SK-N-SH (cell line): ENCODE measurements at regions not wholly inside any gene's neighbourhood (a gene's known extent, or its start where the extent isn't known, plus 50 kb on each side); places are given as distances from the start of the nearest gene placed in this dataset.

Experiments used
- CTCF ChIA-PET: fragments of 300-600, 350-600 bp; formaldehyde crosslinking; extraction: SDS; loops from one replicate; lab custom pipeline; 2021; lab: Yijun Ruan, JAX
- POLR2A ChIA-PET: fragments of 350-600 bp; sonication (Branson Sonifier 250); formaldehyde crosslinking; extraction: SDS; loops from one replicate; lab custom pipeline; 2020; ENCODE audit warnings: antibody characterized with exemption, inconsistent platforms; lab: Yijun Ruan, JAX
- DNase-seq: peaks from one replicate; pipeline ENCODE4 v3.0.0; 2012
- H2AFZ ChIP-seq: fragments of 200-600 bp; sonication (generic); 2 replicates; pipeline ENCODE4 v1.8.1; 2016; ENCODE audit warnings: antibody characterized with exemption, mild to moderate bottlenecking, low read depth
- H3F3A ChIP-seq: fragments of 200-600 bp; sonication (generic); replicated peaks from 2 replicates; pipeline ENCODE3; 2016; ENCODE audit warnings: antibody characterized with exemption, mild to moderate bottlenecking; ENCODE audit not compliant: insufficient read depth
- H3K27ac ChIP-seq, 2 experiments: fragments of 200-500 bp in 1 of 2; fragments of 200-600 bp in 1 of 2; sonication (Bioruptor generic) in 1 of 2; sonication (generic), shearing (Covaris generic) in 1 of 2; 2 replicates each; pipeline versions ENCODE4 v1.5.1 to v1.6.1; 2014 to 2016; ENCODE audit warnings: low read depth in 2 of 2, inconsistent platforms in 1 of 2, low read length in 1 of 2, mild to moderate bottlenecking in 1 of 2, mixed read lengths in 1 of 2
- H3K27me3 ChIP-seq: fragments of 200-600 bp; sonication (generic), shearing (Covaris generic); 2 replicates; pipeline ENCODE4 v1.6.1; 2016; ENCODE audit warnings: mixed run types; ENCODE audit not compliant: insufficient read depth
- H3K36me3 ChIP-seq, 2 experiments: fragments of 200-500 bp in 1 of 2; fragments of 200-600 bp in 1 of 2; sonication (Bioruptor generic) in 1 of 2; sonication (generic) in 1 of 2; replicated peaks in 1 of 2; 2 replicates each; pipeline versions ENCODE3 to v1.5.1; 2014 to 2016; ENCODE audit warnings: low read length in 1 of 2, mild to moderate bottlenecking in 1 of 2; ENCODE audit not compliant: insufficient read depth in 2 of 2, control insufficient read depth in 1 of 2
- H3K4me1 ChIP-seq, 2 experiments: fragments of 200-500 bp in 1 of 2; fragments of 200-600 bp in 1 of 2; sonication (Bioruptor generic) in 1 of 2; sonication (generic), shearing (Covaris generic) in 1 of 2; 2 replicates each; pipeline versions ENCODE4 v1.5.1 to v1.6.1; 2014 to 2016; ENCODE audit warnings: low read depth in 1 of 2, low read length in 1 of 2, mixed run types in 1 of 2; ENCODE audit not compliant: insufficient read depth in 2 of 2, control insufficient read depth in 1 of 2
- H3K4me2 ChIP-seq: fragments of 200-600 bp; sonication (generic), shearing (Covaris generic); 2 replicates; pipeline ENCODE4 v1.6.1; 2017; ENCODE audit warnings: mixed run types
- H3K4me3 ChIP-seq, 2 experiments: fragments of 200-500 bp in 1 of 2; fragments of 200-600 bp in 1 of 2; sonication (Bioruptor generic) in 1 of 2; sonication (generic), shearing (Covaris generic) in 1 of 2; 2 replicates each; pipeline versions ENCODE4 v1.5.1 to v1.8.1; 2014 to 2016; ENCODE audit warnings: low read depth in 2 of 2, inconsistent platforms in 1 of 2, low read length in 1 of 2, mild to moderate bottlenecking in 1 of 2, mixed read lengths in 1 of 2, moderate library complexity in 1 of 2
- H3K79me2 ChIP-seq: fragments of 200-600 bp; sonication (generic); 2 replicates; pipeline ENCODE4 v1.8.1; 2017; ENCODE audit warnings: mild to moderate bottlenecking; ENCODE audit not compliant: insufficient read depth
- H3K9ac ChIP-seq: fragments of 200-600 bp; sonication (generic); 2 replicates; pipeline ENCODE4 v1.6.1; 2017; ENCODE audit warnings: mixed run types
- H3K9me2 ChIP-seq: fragments of 200-600 bp; sonication (generic); 2 replicates; pipeline ENCODE4 v1.6.1; 2017; ENCODE audit warnings: mixed run types
- H3K9me3 ChIP-seq: fragments of 200-600 bp; sonication (generic); 2 replicates; pipeline ENCODE4 v1.6.1; 2017; ENCODE audit warnings: mixed run types, mild to moderate bottlenecking, moderate library complexity
- H4K20me1 ChIP-seq: fragments of 200-600 bp; sonication (generic); 2 replicates; pipeline ENCODE4 v1.6.1; 2017; ENCODE audit warnings: mild to moderate bottlenecking, mixed run types; ENCODE audit not compliant: insufficient read depth
- ELF1 ChIP-seq: IDR thresholded peaks from 2 replicates; pipeline ENCODE4 v1.4.0; 2012
- EP300 ChIP-seq, 2 experiments: IDR thresholded peaks; 2 replicates each; pipeline versions ENCODE4 v1.4.0 to v1.6.1; 2012; ENCODE audit warnings: borderline replicate concordance in 1 of 2, low read depth in 1 of 2, low read length in 1 of 2
- FOSL2 ChIP-seq: IDR thresholded peaks from 2 replicates; pipeline ENCODE4 v1.4.0; 2012; ENCODE audit warnings: low read depth, mild to moderate bottlenecking, moderate library complexity, borderline replicate concordance
- FOXJ3 ChIP-seq: sonication (generic); formaldehyde crosslinking; IDR thresholded peaks from 2 replicates; pipeline ENCODE4 v1.5.1; 2020; ENCODE audit warnings: mild to moderate bottlenecking, missing genetic modification reagents
- GABPA ChIP-seq: IDR thresholded peaks from 2 replicates; pipeline ENCODE4 v1.4.0; 2012; ENCODE audit warnings: low read depth, mild to moderate bottlenecking
- JUND ChIP-seq: IDR thresholded peaks from 2 replicates; pipeline ENCODE4 v1.4.0; 2012
- MXI1 ChIP-seq: IDR thresholded peaks from 2 replicates; pipeline ENCODE4 v1.6.1; 2012; ENCODE audit warnings: mild to moderate bottlenecking, low read depth, low read length, improper control_type of control experiment
- NRF1 ChIP-seq: IDR thresholded peaks from 2 replicates; pipeline ENCODE4 v1.6.1; 2012; ENCODE audit warnings: low read depth, mild to moderate bottlenecking, low read length
- RAD21 ChIP-seq: IDR thresholded peaks from 2 replicates; pipeline ENCODE4 v1.6.1; 2012; ENCODE audit warnings: mild to moderate bottlenecking, low read length
- SIN3A ChIP-seq: IDR thresholded peaks from 2 replicates; pipeline ENCODE4 v1.6.1; 2012; ENCODE audit warnings: low read depth, mild to moderate bottlenecking, low read length, moderate library complexity, borderline replicate concordance
- SMC3 ChIP-seq: IDR thresholded peaks from 2 replicates; pipeline ENCODE4 v1.6.1; 2012; ENCODE audit warnings: low read depth, low read length, improper control_type of control experiment
- TAF1 ChIP-seq: IDR thresholded peaks from 2 replicates; pipeline ENCODE4 v1.6.1; 2012; ENCODE audit warnings: low read depth, mild to moderate bottlenecking, low read length, moderate library complexity, borderline replicate concordance
- TCF12 ChIP-seq: IDR thresholded peaks from 2 replicates; pipeline ENCODE4 v1.4.0; 2012
- TEAD4 ChIP-seq: IDR thresholded peaks from 2 replicates; pipeline ENCODE4 v1.4.0; 2012; ENCODE audit warnings: mild to moderate bottlenecking, borderline replicate concordance; ENCODE audit not compliant: insufficient read depth
- YY1 ChIP-seq: IDR thresholded peaks from 2 replicates; pipeline ENCODE4 v1.4.0; 2012; ENCODE audit warnings: low read depth, mild to moderate bottlenecking
- WGBS: methylation state at CpG from one replicate; pipeline ENCODE4 v1.1.6; 2017; ENCODE audit warnings: low lambda C conversion rate; 5-methylcytosine and 5-hydroxymethylcytosine counted together
- TF ChIP-seq, protein P1 (sequence below): IDR thresholded peaks from 2 replicates; pipeline ENCODE4 v1.4.0; 2012; ENCODE audit warnings: low read depth, borderline replicate concordance
- TF ChIP-seq, protein P2 (sequence below): fragments of 150-350 bp; IDR thresholded peaks from 2 replicates; pipeline ENCODE4 v1.6.1; 2017; ENCODE audit warnings: antibody characterized with exemption, low read length, low read depth, borderline replicate concordance
- TF ChIP-seq, protein P3 (sequence below): IDR thresholded peaks from 2 replicates; pipeline ENCODE4 v1.4.0; 2012; ENCODE audit warnings: low read depth
- TF ChIP-seq, protein P4 (sequence below): fragments of 150-350 bp; IDR thresholded peaks from 2 replicates; pipeline ENCODE4 v1.6.1; 2016; ENCODE audit warnings: mild to moderate bottlenecking, low read depth, low read length
- TF ChIP-seq, protein P5 (sequence below): IDR thresholded peaks from 2 replicates; pipeline ENCODE4 v1.6.1; 2012; ENCODE audit warnings: mild to moderate bottlenecking, low read depth, low read length, moderate library complexity
- TF ChIP-seq, protein P6 (sequence below): fragments of 200-600 bp; sonication (generic); IDR thresholded peaks from 2 replicates; pipeline ENCODE4 v1.6.1; 2017; ENCODE audit warnings: antibody characterized with exemption, mild to moderate bottlenecking, moderate library complexity

DNA sequence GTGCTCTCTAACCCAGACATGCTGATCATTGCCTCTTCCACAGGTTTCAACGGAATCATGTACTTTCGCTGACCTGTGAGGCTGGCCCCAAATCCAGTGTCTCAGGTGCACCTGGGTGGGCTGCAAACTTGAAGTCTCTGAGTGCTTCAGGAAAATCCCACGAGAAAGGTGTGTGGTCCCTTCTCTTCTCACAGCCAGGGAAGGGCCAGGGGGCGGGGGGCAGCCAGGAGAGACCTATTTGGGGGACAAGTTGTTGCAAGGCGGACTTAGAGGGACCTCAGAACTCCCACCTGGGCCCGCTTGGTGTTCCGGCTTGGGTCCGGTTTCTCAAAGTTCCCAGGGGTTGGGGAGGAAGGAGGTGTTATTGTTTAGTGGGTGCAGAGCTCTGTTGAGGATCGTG lies 80.0 kb downstream of the HMX1 start (continued):
- TF ChIP-seq, protein P1, sequence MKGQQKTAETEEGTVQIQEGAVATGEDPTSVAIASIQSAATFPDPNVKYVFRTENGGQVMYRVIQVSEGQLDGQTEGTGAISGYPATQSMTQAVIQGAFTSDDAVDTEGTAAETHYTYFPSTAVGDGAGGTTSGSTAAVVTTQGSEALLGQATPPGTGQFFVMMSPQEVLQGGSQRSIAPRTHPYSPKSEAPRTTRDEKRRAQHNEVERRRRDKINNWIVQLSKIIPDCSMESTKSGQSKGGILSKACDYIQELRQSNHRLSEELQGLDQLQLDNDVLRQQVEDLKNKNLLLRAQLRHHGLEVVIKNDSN: no peak
- no peak for TF ChIP-seq EP300 (IDR thresholded peaks at IDR 0.05; ENCODE audit: borderline replicate concordance in 1 of 2, low read depth in 1 of 2, low read length in 1 of 2)
- TF ChIP-seq GABPA: no peak
- TF ChIP-seq MXI1: no peak
- TF ChIP-seq, protein P2, sequence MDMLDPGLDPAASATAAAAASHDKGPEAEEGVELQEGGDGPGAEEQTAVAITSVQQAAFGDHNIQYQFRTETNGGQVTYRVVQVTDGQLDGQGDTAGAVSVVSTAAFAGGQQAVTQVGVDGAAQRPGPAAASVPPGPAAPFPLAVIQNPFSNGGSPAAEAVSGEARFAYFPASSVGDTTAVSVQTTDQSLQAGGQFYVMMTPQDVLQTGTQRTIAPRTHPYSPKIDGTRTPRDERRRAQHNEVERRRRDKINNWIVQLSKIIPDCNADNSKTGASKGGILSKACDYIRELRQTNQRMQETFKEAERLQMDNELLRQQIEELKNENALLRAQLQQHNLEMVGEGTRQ: no peak
- TF ChIP-seq, protein P3, sequence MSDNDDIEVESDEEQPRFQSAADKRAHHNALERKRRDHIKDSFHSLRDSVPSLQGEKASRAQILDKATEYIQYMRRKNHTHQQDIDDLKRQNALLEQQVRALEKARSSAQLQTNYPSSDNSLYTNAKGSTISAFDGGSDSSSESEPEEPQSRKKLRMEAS: no peak
- TF ChIP-seq TEAD4: no peak
- no peak for TF ChIP-seq RAD21
- no peak for TF ChIP-seq SMC3

DNA sequence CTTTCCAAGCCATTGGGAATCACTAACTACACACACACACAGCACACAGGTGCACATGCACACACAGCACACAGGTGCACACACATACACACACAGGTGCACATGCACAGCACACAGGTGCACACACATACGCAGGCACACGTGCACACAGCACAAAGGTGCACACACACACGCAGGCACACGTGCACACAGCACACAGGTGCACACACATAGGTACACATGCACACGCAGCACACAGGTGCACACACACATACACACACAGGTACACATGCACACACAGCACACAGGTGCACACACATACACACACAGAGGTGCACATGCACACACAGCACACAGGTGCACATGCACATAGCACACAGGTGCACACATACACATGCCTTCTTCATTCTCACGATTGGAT lies 80.9 kb downstream of the HMX1 start:
- H4K20me1 ChIP-seq: no peaks in the 10 kb centered on the region
- H3K9ac ChIP-seq: no peak overlapping the region
- no peaks in the 10 kb centered on the region for H3K36me3 ChIP-seq
- H3K9me2 ChIP-seq: no peaks in the 10 kb centered on the region
- 62% methylated on average over 4 of the region's 6 CpGs for WGBS
- H3K4me3 ChIP-seq: no peak overlapping the region
- H3K27me3 ChIP-seq: no peaks in the 10 kb centered on the region
- H3K27ac ChIP-seq: no peak overlapping the region
- peaks cover 0 to 36% of the 10 kb centered on the region in 2 experiments; a peak in 1 of 4 replicates for H3K4me1 ChIP-seq
- DNase-seq: no peak
- no peaks in the 10 kb centered on the region for H3K9me3 ChIP-seq
- ChIA-PET POLR2A (no interaction called here), CTCF (interaction anchor here (1.2 kb wide), 1 partner anchor 11 kb away, joined by 4 read pairs; no protein-coding TSS in a partner anchor)
- H3F3A ChIP-seq: no peaks in the 10 kb centered on the region
- TF ChIP-seq SMC3: no peak
- no peak for TF ChIP-seq MXI1
- TF ChIP-seq TCF12: no peak
- TF ChIP-seq EP300 (IDR thresholded peaks at IDR 0.05; ENCODE audit: borderline replicate concordance in 1 of 2, low read depth in 1 of 2, low read length in 1 of 2): no peak
- no peak for TF ChIP-seq SIN3A
- TF ChIP-seq ELF1: no peak
- TF ChIP-seq, protein P4, sequence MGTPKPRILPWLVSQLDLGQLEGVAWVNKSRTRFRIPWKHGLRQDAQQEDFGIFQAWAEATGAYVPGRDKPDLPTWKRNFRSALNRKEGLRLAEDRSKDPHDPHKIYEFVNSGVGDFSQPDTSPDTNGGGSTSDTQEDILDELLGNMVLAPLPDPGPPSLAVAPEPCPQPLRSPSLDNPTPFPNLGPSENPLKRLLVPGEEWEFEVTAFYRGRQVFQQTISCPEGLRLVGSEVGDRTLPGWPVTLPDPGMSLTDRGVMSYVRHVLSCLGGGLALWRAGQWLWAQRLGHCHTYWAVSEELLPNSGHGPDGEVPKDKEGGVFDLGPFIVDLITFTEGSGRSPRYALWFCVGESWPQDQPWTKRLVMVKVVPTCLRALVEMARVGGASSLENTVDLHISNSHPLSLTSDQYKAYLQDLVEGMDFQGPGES: no peak
- TF ChIP-seq, protein P3: no peak
- TF ChIP-seq, protein P5, sequence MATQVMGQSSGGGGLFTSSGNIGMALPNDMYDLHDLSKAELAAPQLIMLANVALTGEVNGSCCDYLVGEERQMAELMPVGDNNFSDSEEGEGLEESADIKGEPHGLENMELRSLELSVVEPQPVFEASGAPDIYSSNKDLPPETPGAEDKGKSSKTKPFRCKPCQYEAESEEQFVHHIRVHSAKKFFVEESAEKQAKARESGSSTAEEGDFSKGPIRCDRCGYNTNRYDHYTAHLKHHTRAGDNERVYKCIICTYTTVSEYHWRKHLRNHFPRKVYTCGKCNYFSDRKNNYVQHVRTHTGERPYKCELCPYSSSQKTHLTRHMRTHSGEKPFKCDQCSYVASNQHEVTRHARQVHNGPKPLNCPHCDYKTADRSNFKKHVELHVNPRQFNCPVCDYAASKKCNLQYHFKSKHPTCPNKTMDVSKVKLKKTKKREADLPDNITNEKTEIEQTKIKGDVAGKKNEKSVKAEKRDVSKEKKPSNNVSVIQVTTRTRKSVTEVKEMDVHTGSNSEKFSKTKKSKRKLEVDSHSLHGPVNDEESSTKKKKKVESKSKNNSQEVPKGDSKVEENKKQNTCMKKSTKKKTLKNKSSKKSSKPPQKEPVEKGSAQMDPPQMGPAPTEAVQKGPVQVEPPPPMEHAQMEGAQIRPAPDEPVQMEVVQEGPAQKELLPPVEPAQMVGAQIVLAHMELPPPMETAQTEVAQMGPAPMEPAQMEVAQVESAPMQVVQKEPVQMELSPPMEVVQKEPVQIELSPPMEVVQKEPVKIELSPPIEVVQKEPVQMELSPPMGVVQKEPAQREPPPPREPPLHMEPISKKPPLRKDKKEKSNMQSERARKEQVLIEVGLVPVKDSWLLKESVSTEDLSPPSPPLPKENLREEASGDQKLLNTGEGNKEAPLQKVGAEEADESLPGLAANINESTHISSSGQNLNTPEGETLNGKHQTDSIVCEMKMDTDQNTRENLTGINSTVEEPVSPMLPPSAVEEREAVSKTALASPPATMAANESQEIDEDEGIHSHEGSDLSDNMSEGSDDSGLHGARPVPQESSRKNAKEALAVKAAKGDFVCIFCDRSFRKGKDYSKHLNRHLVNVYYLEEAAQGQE: no peak
- no peak for TF ChIP-seq TAF1
- TF ChIP-seq TEAD4: no peak
- TF ChIP-seq FOSL2: no peak
- no peak for TF ChIP-seq FOXJ3
- TF ChIP-seq, protein P6, sequence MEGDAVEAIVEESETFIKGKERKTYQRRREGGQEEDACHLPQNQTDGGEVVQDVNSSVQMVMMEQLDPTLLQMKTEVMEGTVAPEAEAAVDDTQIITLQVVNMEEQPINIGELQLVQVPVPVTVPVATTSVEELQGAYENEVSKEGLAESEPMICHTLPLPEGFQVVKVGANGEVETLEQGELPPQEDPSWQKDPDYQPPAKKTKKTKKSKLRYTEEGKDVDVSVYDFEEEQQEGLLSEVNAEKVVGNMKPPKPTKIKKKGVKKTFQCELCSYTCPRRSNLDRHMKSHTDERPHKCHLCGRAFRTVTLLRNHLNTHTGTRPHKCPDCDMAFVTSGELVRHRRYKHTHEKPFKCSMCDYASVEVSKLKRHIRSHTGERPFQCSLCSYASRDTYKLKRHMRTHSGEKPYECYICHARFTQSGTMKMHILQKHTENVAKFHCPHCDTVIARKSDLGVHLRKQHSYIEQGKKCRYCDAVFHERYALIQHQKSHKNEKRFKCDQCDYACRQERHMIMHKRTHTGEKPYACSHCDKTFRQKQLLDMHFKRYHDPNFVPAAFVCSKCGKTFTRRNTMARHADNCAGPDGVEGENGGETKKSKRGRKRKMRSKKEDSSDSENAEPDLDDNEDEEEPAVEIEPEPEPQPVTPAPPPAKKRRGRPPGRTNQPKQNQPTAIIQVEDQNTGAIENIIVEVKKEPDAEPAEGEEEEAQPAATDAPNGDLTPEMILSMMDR: no peak
- no peak for TF ChIP-seq YY1
- no peak for TF ChIP-seq JUND
- no peak for TF ChIP-seq NRF1
- no peaks in the 10 kb centered on the region for H3K79me2 ChIP-seq
- H2AFZ ChIP-seq: no peak overlapping the region
- H3K4me2 ChIP-seq: no peak overlapping the region
